ENCODE measurements at regions not wholly inside any gene's neighbourhood (a gene's known extent, or its start where the extent isn't known, plus 50 kb on each side); places are given as distances from the start of the nearest gene placed in this dataset.

GRCh38 chrX:720825-721224 lies 90.2 kb downstream of the SHOX start:
- Histone ChIP-seq H3K9me3 (replicated peaks; ENCODE audit: control insufficient read depth, insufficient read depth, low read length) (no peaks in the 10 kb centered on the region; the same call in 2 of the 3 replicates), H3K27me3 (replicated peaks in 1 of 2; ENCODE audit: control insufficient read depth in 2 of 2, insufficient read depth in 2 of 2, low read length in 1 of 2) (no peaks in the 10 kb centered on the region), H3K4me3 (no peak overlapping the region), H3K27ac (ENCODE audit: control insufficient read depth, insufficient read depth) (no peak overlapping the region), H3K79me2 (ENCODE audit: control insufficient read depth, insufficient read depth, low read length) (no peaks in the 10 kb centered on the region), H3K9ac (ENCODE audit: control insufficient read depth, insufficient read depth, low read length) (no peak overlapping the region), H4K20me1 (ENCODE audit: control insufficient read depth, insufficient read depth) (no peaks in the 10 kb centered on the region), H3K4me1 (ENCODE audit: control insufficient read depth, insufficient read depth, low read length) (no peaks in the 10 kb centered on the region), H2AFZ (ENCODE audit: control insufficient read depth, low read depth, low read length) (no peak overlapping the region), H3K4me2 (ENCODE audit: control insufficient read depth, insufficient read depth) (no peak overlapping the region), H3K36me3 (ENCODE audit: control insufficient read depth in 2 of 2, insufficient read depth in 2 of 2, low read length in 1 of 2) (no peaks in the 10 kb centered on the region)
- BruUV-seq (replicated peaks), result no TSS peak
- ATAC-seq, result no peak
- WGBS (ENCODE audit: insufficient coverage, insufficient replicate concordance, low lambda C conversion rate, missing lambda C conversion rate), result 55% methylated on average over 9 of the region's 9 CpGs
- no peak for FAIRE-seq
- TF ChIP-seq PBX3 (IDR thresholded peaks at IDR 0.05; ENCODE audit: insufficient replicate concordance, low read depth, low read length), result no peak
- TF ChIP-seq POLR2AphosphoS2 (IDR thresholded peaks at IDR 0.05; ENCODE audit: low read depth, low read length), result no peak
- no peak for TF ChIP-seq ZSCAN29 (IDR thresholded peaks at IDR 0.05)
- TF ChIP-seq SPI1 (IDR thresholded peaks at IDR 0.05; ENCODE audit: borderline replicate concordance, insufficient read depth, low read depth, low read length), result no peak
- no peak for TF ChIP-seq HDGF (IDR thresholded peaks at IDR 0.05)
- no peak for TF ChIP-seq RFX5 (IDR thresholded peaks at IDR 0.05; ENCODE audit: low read depth, low read length)
- ChIA-PET RAD21 (ENCODE audit: unreplicated experiment) (no interaction called here), CTCF (no interaction called here), SMC1A (ENCODE audit: uncharacterized antibody, unreplicated experiment) (no interaction called here), POLR2A (no interaction called here)
- no peak for DNase-seq (ENCODE audit: low read depth, low spot score)
- intact Hi-C loops (cut with micrococcal nuclease; ENCODE audit: unreplicated experiment), result no loop called here
- in situ Hi-C loops (cut with MboI), result no loop called here

- 13% methylated on average over 5 of the region's 5 CpGs for WGBS (ENCODE audit: insufficient coverage, insufficient replicate concordance, low lambda C conversion rate, missing lambda C conversion rate)
- POLR2A ChIA-PET, result no interaction called here
- no peak overlapping the region for H3K27ac ChIP-seq (ENCODE audit: control insufficient read depth, insufficient read depth)
- TF ChIP-seq IRF4 (IDR thresholded peaks at IDR 0.05; ENCODE audit: low read depth, low read length), result no peak
- TF ChIP-seq, protein P1, sequence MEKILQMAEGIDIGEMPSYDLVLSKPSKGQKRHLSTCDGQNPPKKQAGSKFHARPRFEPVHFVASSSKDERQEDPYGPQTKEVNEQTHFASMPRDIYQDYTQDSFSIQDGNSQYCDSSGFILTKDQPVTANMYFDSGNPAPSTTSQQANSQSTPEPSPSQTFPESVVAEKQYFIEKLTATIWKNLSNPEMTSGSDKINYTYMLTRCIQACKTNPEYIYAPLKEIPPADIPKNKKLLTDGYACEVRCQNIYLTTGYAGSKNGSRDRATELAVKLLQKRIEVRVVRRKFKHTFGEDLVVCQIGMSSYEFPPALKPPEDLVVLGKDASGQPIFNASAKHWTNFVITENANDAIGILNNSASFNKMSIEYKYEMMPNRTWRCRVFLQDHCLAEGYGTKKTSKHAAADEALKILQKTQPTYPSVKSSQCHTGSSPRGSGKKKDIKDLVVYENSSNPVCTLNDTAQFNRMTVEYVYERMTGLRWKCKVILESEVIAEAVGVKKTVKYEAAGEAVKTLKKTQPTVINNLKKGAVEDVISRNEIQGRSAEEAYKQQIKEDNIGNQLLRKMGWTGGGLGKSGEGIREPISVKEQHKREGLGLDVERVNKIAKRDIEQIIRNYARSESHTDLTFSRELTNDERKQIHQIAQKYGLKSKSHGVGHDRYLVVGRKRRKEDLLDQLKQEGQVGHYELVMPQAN (conservative IDR thresholded peaks at IDR 0.05), result no peak
- no peak for TF ChIP-seq ZNF622 (IDR thresholded peaks at IDR 0.05)
- TF ChIP-seq NFXL1 (IDR thresholded peaks at IDR 0.05; ENCODE audit: borderline replicate concordance), result no peak
- TF ChIP-seq RCOR1 (conservative IDR thresholded peaks at IDR 0.05; ENCODE audit: low read depth, low read length), result no peak
- no peak for TF ChIP-seq ZBTB40 (IDR thresholded peaks at IDR 0.05; ENCODE audit: borderline replicate concordance)
- no peak for TF ChIP-seq IKZF1 (conservative IDR thresholded peaks at IDR 0.05)
Observed at GRCh38 chrX:720250-720649, 89.7 kb downstream of the SHOX start.

More at GRCh38 chrX:720250-720649, 89.7 kb downstream of the SHOX start:
- CTCF ChIA-PET, result no interaction called here
- H3K4me1 ChIP-seq (ENCODE audit: control insufficient read depth, insufficient read depth, low read length), result no peaks in the 10 kb centered on the region
- H2AFZ ChIP-seq (ENCODE audit: control insufficient read depth, low read depth, low read length), result no peak overlapping the region
- H3K4me2 ChIP-seq (ENCODE audit: control insufficient read depth, insufficient read depth), result no peak overlapping the region
- no peaks in the 10 kb centered on the region; the same call in 2 of the 3 replicates for H3K9me3 ChIP-seq (replicated peaks; ENCODE audit: control insufficient read depth, insufficient read depth, low read length)
- intact Hi-C loops (cut with micrococcal nuclease; ENCODE audit: unreplicated experiment), result no loop called here
- H3K4me3 ChIP-seq, result no peak overlapping the region
- RAD21 ChIA-PET (ENCODE audit: unreplicated experiment), result no interaction called here
- H4K20me1 ChIP-seq (ENCODE audit: control insufficient read depth, insufficient read depth), result no peaks in the 10 kb centered on the region
- no peaks in the 10 kb centered on the region for H3K79me2 ChIP-seq (ENCODE audit: control insufficient read depth, insufficient read depth, low read length)
- H3K36me3 ChIP-seq (ENCODE audit: control insufficient read depth in 2 of 2, insufficient read depth in 2 of 2, low read length in 1 of 2), result no peaks in the 10 kb centered on the region
- SMC1A ChIA-PET (ENCODE audit: uncharacterized antibody, unreplicated experiment), result no interaction called here
- FAIRE-seq (no peak), ATAC-seq (no peak), DNase-seq (ENCODE audit: low read depth, low spot score) (no peak)
- no peak overlapping the region for H3K9ac ChIP-seq (ENCODE audit: control insufficient read depth, insufficient read depth, low read length)
- BruUV-seq (replicated peaks), result no TSS peak
- in situ Hi-C loops (cut with MboI), result no loop called here
- H3K27me3 ChIP-seq (replicated peaks in 1 of 2; ENCODE audit: control insufficient read depth in 2 of 2, insufficient read depth in 2 of 2, low read length in 1 of 2), result no peaks in the 10 kb centered on the region
